ENCODE measurements at regions not wholly inside any gene's neighbourhood (a gene's known extent, or its start where the extent isn't known, plus 50 kb on each side); places are given as distances from the start of the nearest gene placed in this dataset.

DNA sequence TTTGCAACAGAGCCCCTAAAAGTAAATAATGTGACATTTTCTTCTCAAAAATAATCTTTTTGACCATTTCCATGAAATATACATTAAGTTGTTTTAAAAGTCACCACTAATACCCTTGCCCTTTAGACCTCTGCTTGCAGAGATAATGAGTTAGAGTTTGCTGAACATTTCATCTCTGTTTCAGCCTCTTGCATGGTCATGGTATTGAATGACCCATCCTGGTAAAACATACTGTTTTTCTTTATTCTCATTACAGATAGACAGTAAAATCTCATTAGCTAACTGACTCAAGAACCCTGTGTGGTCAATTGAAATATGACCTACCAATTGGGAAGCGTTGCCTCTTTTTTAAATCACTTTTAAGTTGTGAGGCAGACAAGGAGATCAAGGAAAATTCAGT lies 916.7 kb downstream of the PDHA2 start:
- H4K20me1 ChIP-seq (ENCODE audit: insufficient read depth): no peaks in the 10 kb centered on the region
- DNase-seq (ENCODE audit: low read depth, low spot score): no peak
- H3K4me2 ChIP-seq (ENCODE audit: low read length): no peak overlapping the region
- RAD21 ChIA-PET (ENCODE audit: low non-redundant PET in 1 of 2, low total read pairs in 2 of 2, uncharacterized antibody in 2 of 2, unreplicated experiment in 2 of 2): no interaction called here
- CTCF ChIA-PET: no interaction called here
- H3K27ac ChIP-seq (ENCODE audit: low read depth, low read length): no peak overlapping the region
- H3K4me3 ChIP-seq (replicated peaks in 1 of 2; ENCODE audit: low read depth in 1 of 2, low read length in 2 of 2): no peak overlapping the region
- no peaks in the 10 kb centered on the region for H3K9me3 ChIP-seq (ENCODE audit: control insufficient read depth in 1 of 2, insufficient read depth in 1 of 2, low read depth in 1 of 2, low read length in 2 of 2)
- H2AFZ ChIP-seq (ENCODE audit: low read depth, low read length, poor library complexity, severe bottlenecking): no peak overlapping the region
- H3K79me2 ChIP-seq (ENCODE audit: insufficient read depth, low read length): no peaks in the 10 kb centered on the region
- no peaks in the 10 kb centered on the region for H3K9me2 ChIP-seq (ENCODE audit: insufficient read depth)
- H3K9ac ChIP-seq (ENCODE audit: low read length): no peak overlapping the region
- no peak for ATAC-seq
- BruUV-seq (replicated peaks): no TSS peak
- no peaks in the 10 kb centered on the region for H3K4me1 ChIP-seq (ENCODE audit: control insufficient read depth in 1 of 2, insufficient read depth in 2 of 2, low read length in 2 of 2)
- POLR2A ChIA-PET: no interaction called here
- H3K27me3 ChIP-seq (ENCODE audit: insufficient read depth, low read length): no peaks in the 10 kb centered on the region
- no peak for TF ChIP-seq YY1 (IDR thresholded peaks at IDR 0.05; ENCODE audit: extremely low read depth, insufficient replicate concordance, low read depth, low read length)
- TF ChIP-seq SIN3A (IDR thresholded peaks at IDR 0.05; ENCODE audit: low read depth): no peak
- TF ChIP-seq ZNF274 (IDR thresholded peaks at IDR 0.05; ENCODE audit: low read depth, low read length): no peak
- TF ChIP-seq TCF7L2 (IDR thresholded peaks at IDR 0.05; ENCODE audit: borderline replicate concordance, extremely low read depth, insufficient read depth, insufficient read length): no peak
- no peak for TF ChIP-seq SRF (IDR thresholded peaks at IDR 0.05; ENCODE audit: low read depth)
- TF ChIP-seq, protein P1, sequence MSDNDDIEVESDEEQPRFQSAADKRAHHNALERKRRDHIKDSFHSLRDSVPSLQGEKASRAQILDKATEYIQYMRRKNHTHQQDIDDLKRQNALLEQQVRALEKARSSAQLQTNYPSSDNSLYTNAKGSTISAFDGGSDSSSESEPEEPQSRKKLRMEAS (IDR thresholded peaks at IDR 0.05): no peak
- no peak for TF ChIP-seq SP1 (IDR thresholded peaks at IDR 0.05; ENCODE audit: low read depth)
- no peak for TF ChIP-seq FOSL1 (IDR thresholded peaks at IDR 0.05; ENCODE audit: low read depth)
- TF ChIP-seq, protein P2, sequence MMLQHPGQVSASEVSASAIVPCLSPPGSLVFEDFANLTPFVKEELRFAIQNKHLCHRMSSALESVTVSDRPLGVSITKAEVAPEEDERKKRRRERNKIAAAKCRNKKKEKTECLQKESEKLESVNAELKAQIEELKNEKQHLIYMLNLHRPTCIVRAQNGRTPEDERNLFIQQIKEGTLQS (IDR thresholded peaks at IDR 0.05): no peak
- TF ChIP-seq POLR2AphosphoS5 (IDR thresholded peaks at IDR 0.05; ENCODE audit: low read depth, low read length): no peak
- intact Hi-C loops (cut with micrococcal nuclease): no loop called here
- H3K36me3 ChIP-seq (ENCODE audit: control insufficient read depth in 1 of 2, insufficient read depth in 2 of 2, low read length in 2 of 2): no peaks in the 10 kb centered on the region

DNA sequence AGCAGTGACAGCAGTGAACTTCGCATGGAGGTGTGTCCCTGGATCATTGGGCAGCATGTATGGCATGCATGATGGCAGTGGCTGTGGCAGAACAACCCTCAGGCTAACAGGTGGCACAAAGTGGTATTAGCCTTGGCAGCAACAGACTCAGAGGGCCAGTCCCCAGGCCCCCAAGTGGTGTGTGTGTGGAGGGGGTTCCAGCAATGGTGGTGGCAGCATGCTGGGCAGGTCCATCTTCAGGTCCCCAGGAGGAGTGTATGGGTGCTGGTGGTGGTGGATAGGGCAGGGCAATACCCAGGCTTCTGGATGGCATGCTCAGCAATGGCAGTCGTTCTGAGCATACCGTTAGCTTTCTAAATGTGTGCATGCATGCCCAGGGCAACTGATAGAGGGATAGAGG lies 923.7 kb downstream of the PDHA2 start:
- H2AFZ ChIP-seq (ENCODE audit: low read depth, low read length, poor library complexity, severe bottlenecking): no peak overlapping the region
- no peaks in the 10 kb centered on the region for H3K27me3 ChIP-seq (ENCODE audit: insufficient read depth, low read length)
- H3K9me3 ChIP-seq (ENCODE audit: control insufficient read depth in 1 of 2, insufficient read depth in 1 of 2, low read depth in 1 of 2, low read length in 2 of 2): no peaks in the 10 kb centered on the region
- POLR2A ChIA-PET: no interaction called here
- no TSS peak for BruUV-seq (replicated peaks)
- no peak overlapping the region for H3K27ac ChIP-seq (ENCODE audit: low read depth, low read length)
- intact Hi-C loops (cut with micrococcal nuclease): no loop called here
- no peaks in the 10 kb centered on the region for H3K36me3 ChIP-seq (ENCODE audit: control insufficient read depth in 1 of 2, insufficient read depth in 2 of 2, low read length in 2 of 2)
- no peaks in the 10 kb centered on the region for H3K4me1 ChIP-seq (ENCODE audit: control insufficient read depth in 1 of 2, insufficient read depth in 2 of 2, low read length in 2 of 2)
- CTCF ChIA-PET: no interaction called here
- no peak for ATAC-seq
- no peak overlapping the region for H3K4me3 ChIP-seq (replicated peaks in 1 of 2; ENCODE audit: low read depth in 1 of 2, low read length in 2 of 2)
- no peak overlapping the region for H3K9ac ChIP-seq (ENCODE audit: low read length)
- H4K20me1 ChIP-seq (ENCODE audit: insufficient read depth): no peaks in the 10 kb centered on the region
- no peak overlapping the region for H3K4me2 ChIP-seq (ENCODE audit: low read length)
- DNase-seq (ENCODE audit: low read depth, low spot score): no peak
- RAD21 ChIA-PET (ENCODE audit: low non-redundant PET in 1 of 2, low total read pairs in 2 of 2, uncharacterized antibody in 2 of 2, unreplicated experiment in 2 of 2): no interaction called here
- H3K9me2 ChIP-seq (ENCODE audit: insufficient read depth): no peaks in the 10 kb centered on the region
- H3K79me2 ChIP-seq (ENCODE audit: insufficient read depth, low read length): no peaks in the 10 kb centered on the region
- TF ChIP-seq POLR2A (IDR thresholded peaks at IDR 0.05; ENCODE audit: borderline replicate concordance, extremely low read depth, insufficient read depth, insufficient read length) (no peak), CEBPB (IDR thresholded peaks at IDR 0.05; ENCODE audit: low read depth) (no peak), POLR2AphosphoS5 (IDR thresholded peaks at IDR 0.05; ENCODE audit: low read depth, low read length) (no peak), SIN3A (IDR thresholded peaks at IDR 0.05; ENCODE audit: low read depth) (no peak), FOSL1 (IDR thresholded peaks at IDR 0.05; ENCODE audit: low read depth) (no peak), SP1 (IDR thresholded peaks at IDR 0.05; ENCODE audit: low read depth) (no peak), YY1 (IDR thresholded peaks at IDR 0.05; ENCODE audit: extremely low read depth, insufficient replicate concordance, low read depth, low read length) (no peak), EZH2 (IDR thresholded peaks at IDR 0.05) (no peak), ZFX (IDR thresholded peaks at IDR 0.05) (no peak), EZH2phosphoT487 (IDR thresholded peaks at IDR 0.05; ENCODE audit: borderline replicate concordance) (no peak)
- TF ChIP-seq, protein P2 (IDR thresholded peaks at IDR 0.05): no peak
- TF ChIP-seq, protein P3, sequence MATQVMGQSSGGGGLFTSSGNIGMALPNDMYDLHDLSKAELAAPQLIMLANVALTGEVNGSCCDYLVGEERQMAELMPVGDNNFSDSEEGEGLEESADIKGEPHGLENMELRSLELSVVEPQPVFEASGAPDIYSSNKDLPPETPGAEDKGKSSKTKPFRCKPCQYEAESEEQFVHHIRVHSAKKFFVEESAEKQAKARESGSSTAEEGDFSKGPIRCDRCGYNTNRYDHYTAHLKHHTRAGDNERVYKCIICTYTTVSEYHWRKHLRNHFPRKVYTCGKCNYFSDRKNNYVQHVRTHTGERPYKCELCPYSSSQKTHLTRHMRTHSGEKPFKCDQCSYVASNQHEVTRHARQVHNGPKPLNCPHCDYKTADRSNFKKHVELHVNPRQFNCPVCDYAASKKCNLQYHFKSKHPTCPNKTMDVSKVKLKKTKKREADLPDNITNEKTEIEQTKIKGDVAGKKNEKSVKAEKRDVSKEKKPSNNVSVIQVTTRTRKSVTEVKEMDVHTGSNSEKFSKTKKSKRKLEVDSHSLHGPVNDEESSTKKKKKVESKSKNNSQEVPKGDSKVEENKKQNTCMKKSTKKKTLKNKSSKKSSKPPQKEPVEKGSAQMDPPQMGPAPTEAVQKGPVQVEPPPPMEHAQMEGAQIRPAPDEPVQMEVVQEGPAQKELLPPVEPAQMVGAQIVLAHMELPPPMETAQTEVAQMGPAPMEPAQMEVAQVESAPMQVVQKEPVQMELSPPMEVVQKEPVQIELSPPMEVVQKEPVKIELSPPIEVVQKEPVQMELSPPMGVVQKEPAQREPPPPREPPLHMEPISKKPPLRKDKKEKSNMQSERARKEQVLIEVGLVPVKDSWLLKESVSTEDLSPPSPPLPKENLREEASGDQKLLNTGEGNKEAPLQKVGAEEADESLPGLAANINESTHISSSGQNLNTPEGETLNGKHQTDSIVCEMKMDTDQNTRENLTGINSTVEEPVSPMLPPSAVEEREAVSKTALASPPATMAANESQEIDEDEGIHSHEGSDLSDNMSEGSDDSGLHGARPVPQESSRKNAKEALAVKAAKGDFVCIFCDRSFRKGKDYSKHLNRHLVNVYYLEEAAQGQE (IDR thresholded peaks at IDR 0.05; ENCODE audit: low read depth): no peak
